ENCODE measurements at regions not wholly inside any gene's neighbourhood (a gene's known extent, or its start where the extent isn't known, plus 50 kb on each side); places are given as distances from the start of the nearest gene placed in this dataset.

DNA sequence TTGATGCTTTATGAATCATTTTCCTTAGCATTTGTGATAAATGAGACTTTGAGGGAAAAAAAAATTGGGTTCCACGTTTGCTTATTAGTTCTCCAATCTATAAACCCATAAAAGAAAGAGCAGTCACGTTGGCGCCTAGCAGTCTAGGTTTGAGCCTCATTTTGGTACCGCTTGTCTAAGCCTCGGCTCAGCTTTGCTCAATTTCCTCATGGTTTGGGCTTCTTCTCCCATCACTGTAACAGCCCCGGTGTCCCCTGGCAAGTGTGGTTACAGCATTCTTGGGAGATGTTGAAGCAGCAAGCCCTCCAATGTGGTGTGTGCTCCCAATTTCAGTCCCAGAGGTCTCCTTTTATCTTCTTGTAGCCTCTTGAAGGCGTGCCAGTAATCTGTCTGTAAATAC, 578.4 kb downstream of the CDK5RAP2 start:
- no TSS peak for BruUV-seq (replicated peaks)
- H2AFZ ChIP-seq (ENCODE audit: low read length): no peak overlapping the region
- H3K27ac ChIP-seq (ENCODE audit: low read depth, low read length, poor library complexity, severe bottlenecking): no peak overlapping the region
- TF ChIP-seq, protein P1, sequence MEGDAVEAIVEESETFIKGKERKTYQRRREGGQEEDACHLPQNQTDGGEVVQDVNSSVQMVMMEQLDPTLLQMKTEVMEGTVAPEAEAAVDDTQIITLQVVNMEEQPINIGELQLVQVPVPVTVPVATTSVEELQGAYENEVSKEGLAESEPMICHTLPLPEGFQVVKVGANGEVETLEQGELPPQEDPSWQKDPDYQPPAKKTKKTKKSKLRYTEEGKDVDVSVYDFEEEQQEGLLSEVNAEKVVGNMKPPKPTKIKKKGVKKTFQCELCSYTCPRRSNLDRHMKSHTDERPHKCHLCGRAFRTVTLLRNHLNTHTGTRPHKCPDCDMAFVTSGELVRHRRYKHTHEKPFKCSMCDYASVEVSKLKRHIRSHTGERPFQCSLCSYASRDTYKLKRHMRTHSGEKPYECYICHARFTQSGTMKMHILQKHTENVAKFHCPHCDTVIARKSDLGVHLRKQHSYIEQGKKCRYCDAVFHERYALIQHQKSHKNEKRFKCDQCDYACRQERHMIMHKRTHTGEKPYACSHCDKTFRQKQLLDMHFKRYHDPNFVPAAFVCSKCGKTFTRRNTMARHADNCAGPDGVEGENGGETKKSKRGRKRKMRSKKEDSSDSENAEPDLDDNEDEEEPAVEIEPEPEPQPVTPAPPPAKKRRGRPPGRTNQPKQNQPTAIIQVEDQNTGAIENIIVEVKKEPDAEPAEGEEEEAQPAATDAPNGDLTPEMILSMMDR (conservative IDR thresholded peaks at IDR 0.05; ENCODE audit: low read length): no peak
- TF ChIP-seq EZH2phosphoT487 (IDR thresholded peaks at IDR 0.05; ENCODE audit: borderline replicate concordance, low read depth, low read length): no peak
- DNase-seq (ENCODE audit: low spot score): no peak
- no peaks in the 10 kb centered on the region for H3K79me2 ChIP-seq (ENCODE audit: insufficient read depth, low read depth, low read length)
- intact Hi-C loops (cut with micrococcal nuclease; ENCODE audit: unreplicated experiment): no loop called here
- H3K4me2 ChIP-seq (ENCODE audit: low read length): no peak overlapping the region
- POLR2A ChIA-PET: no interaction called here
- no peaks in the 10 kb centered on the region for H3K36me3 ChIP-seq (ENCODE audit: insufficient read depth, low read length)
- no peaks in the 10 kb centered on the region for H4K20me1 ChIP-seq (ENCODE audit: insufficient read depth, low read length)
- no peaks in the 10 kb centered on the region for H3K9me3 ChIP-seq (ENCODE audit: low read length)
- H3K4me1 ChIP-seq (ENCODE audit: insufficient read depth, low read length, poor library complexity, severe bottlenecking): no peaks in the 10 kb centered on the region
- no peaks in the 10 kb centered on the region for H3K9me2 ChIP-seq (ENCODE audit: insufficient read depth, low read length)
- CTCF ChIA-PET (ENCODE audit: unreplicated experiment): no interaction called here
- H3K4me3 ChIP-seq (ENCODE audit: low read depth, low read length, poor library complexity, severe bottlenecking): no peak overlapping the region

DNA sequence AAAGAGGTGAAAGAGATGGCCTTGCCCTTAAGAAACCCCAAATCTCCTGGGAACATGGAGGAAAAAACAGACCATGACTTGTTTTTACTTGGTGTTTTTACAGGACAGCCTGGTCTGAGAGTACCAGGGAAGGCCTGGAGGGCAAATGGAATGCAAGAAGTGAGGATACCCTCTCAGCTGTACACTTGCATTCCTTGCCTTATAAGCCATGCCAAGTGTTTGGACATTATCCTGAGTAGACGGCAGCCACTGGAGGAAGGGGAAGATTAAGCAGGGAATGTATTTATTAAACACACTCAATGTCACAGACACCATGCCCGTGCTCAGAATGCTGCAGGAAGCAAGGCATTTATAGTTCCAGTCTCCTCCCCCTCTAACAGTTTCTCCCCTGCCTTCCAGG, 581.4 kb downstream of the CDK5RAP2 start:
- Histone ChIP-seq H3K79me2 (ENCODE audit: insufficient read depth, low read depth, low read length) (no peaks in the 10 kb centered on the region), H3K9me2 (ENCODE audit: insufficient read depth, low read length) (no peaks in the 10 kb centered on the region), H3K4me1 (ENCODE audit: insufficient read depth, low read length, poor library complexity, severe bottlenecking) (no peaks in the 10 kb centered on the region), H3K4me2 (ENCODE audit: low read length) (no peak overlapping the region), H2AFZ (ENCODE audit: low read length) (no peak overlapping the region), H4K20me1 (ENCODE audit: insufficient read depth, low read length) (no peaks in the 10 kb centered on the region), H3K27ac (ENCODE audit: low read depth, low read length, poor library complexity, severe bottlenecking) (no peak overlapping the region), H3K4me3 (ENCODE audit: low read depth, low read length, poor library complexity, severe bottlenecking) (no peak overlapping the region), H3K36me3 (ENCODE audit: insufficient read depth, low read length) (no peaks in the 10 kb centered on the region), H3K9me3 (ENCODE audit: low read length) (no peaks in the 10 kb centered on the region)
- ChIA-PET CTCF (ENCODE audit: unreplicated experiment) (no interaction called here), POLR2A (no interaction called here)
- no peak for DNase-seq (ENCODE audit: low spot score)
- no TSS peak for BruUV-seq (replicated peaks)
- intact Hi-C loops (cut with micrococcal nuclease; ENCODE audit: unreplicated experiment): no loop called here
- no peak for TF ChIP-seq EZH2phosphoT487 (IDR thresholded peaks at IDR 0.05; ENCODE audit: borderline replicate concordance, low read depth, low read length)
- TF ChIP-seq, protein P1 (conservative IDR thresholded peaks at IDR 0.05; ENCODE audit: low read length): no peak

DNA sequence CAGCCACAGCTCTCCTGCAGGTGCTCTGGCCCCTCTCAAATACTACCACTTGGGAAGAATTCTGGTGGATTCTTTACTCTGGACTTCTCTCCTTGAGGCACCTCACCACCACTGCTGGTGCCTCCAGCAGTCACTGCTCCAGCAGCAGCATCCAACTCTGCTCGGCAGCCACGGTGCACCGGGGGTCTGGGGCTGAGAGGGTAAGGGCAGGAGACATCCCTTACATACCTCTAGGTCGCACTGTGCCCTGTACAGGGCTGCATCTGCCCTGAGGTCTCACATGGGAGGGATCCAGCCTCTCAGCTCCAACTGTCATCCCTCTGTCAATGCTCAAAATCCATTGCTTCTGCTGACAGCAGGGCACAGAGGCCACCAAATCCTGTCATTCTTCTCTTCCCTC, 588.2 kb downstream of the CDK5RAP2 start:
- Histone ChIP-seq H3K79me2 (ENCODE audit: insufficient read depth, low read depth, low read length) (no peaks in the 10 kb centered on the region), H3K4me1 (ENCODE audit: insufficient read depth, low read length, poor library complexity, severe bottlenecking) (no peaks in the 10 kb centered on the region), H3K4me3 (ENCODE audit: low read depth, low read length, poor library complexity, severe bottlenecking) (no peak overlapping the region), H3K9me3 (ENCODE audit: low read length) (no peaks in the 10 kb centered on the region), H2AFZ (ENCODE audit: low read length) (no peak overlapping the region), H3K9me2 (ENCODE audit: insufficient read depth, low read length) (no peaks in the 10 kb centered on the region), H3K27ac (ENCODE audit: low read depth, low read length, poor library complexity, severe bottlenecking) (no peak overlapping the region), H4K20me1 (ENCODE audit: insufficient read depth, low read length) (no peaks in the 10 kb centered on the region), H3K36me3 (ENCODE audit: insufficient read depth, low read length) (no peaks in the 10 kb centered on the region), H3K4me2 (ENCODE audit: low read length) (no peak overlapping the region)
- DNase-seq (ENCODE audit: low spot score): no peak
- BruUV-seq (replicated peaks): no TSS peak
- ChIA-PET POLR2A (no interaction called here), CTCF (ENCODE audit: unreplicated experiment) (no interaction called here)
- intact Hi-C loops (cut with micrococcal nuclease; ENCODE audit: unreplicated experiment): no loop called here
- TF ChIP-seq EZH2phosphoT487 (IDR thresholded peaks at IDR 0.05; ENCODE audit: borderline replicate concordance, low read depth, low read length): no peak
- TF ChIP-seq, protein P1 (conservative IDR thresholded peaks at IDR 0.05; ENCODE audit: low read length): no peak

Measured in OCI-LY7 (cell line).